Breast epithelium (tissue), 4 donors: ENCODE measurements at regions not wholly inside any gene's neighbourhood (a gene's known extent, or its start where the extent isn't known, plus 50 kb on each side); places are given as distances from the start of the nearest gene placed in this dataset.

Experiments used
- DNase-seq, 2 donors: peaks; one replicate each; pipeline ENCODE4 v3.0.0-alpha.2; 2019; ENCODE audit warnings: low spot score in 2 of 2
- H3K27ac ChIP-seq, 2 donors: fragments of 200-600 bp; sonication (generic) in 1 of 2; one replicate each; pipeline ENCODE4 v1.5.1; 2016 to 2019; ENCODE audit warnings: mild to moderate bottlenecking in 1 of 2
- H3K27me3 ChIP-seq, 2 donors: fragments of 200-600 bp; sonication (generic) in 1 of 2; one replicate each; pipeline versions ENCODE4 v1.5.1 to v1.6.0; 2017 to 2019; ENCODE audit warnings: control low read depth in 1 of 2, mild to moderate bottlenecking in 1 of 2
- H3K36me3 ChIP-seq: fragments of 200-600 bp; one replicate; pipeline ENCODE4 v1.5.1; 2019
- H3K4me1 ChIP-seq, 2 donors: fragments of 200-600 bp; sonication (generic); one replicate each; pipeline ENCODE4 v1.5.1; 2016 to 2019; ENCODE audit warnings: control low read depth in 1 of 2
- H3K4me3 ChIP-seq, 3 donors: fragments of 200-600 bp; sonication (generic); 1 replicate in 2 of 3; 2 replicates in 1 of 3; pipeline ENCODE4 v1.5.1; 2016 to 2019; ENCODE audit warnings: mild to moderate bottlenecking in 3 of 3, moderate library complexity in 2 of 3
- H3K9me3 ChIP-seq, 2 donors: fragments of 200-600 bp; sonication (generic) in 1 of 2; one replicate each; pipeline ENCODE4 v1.5.1; 2016 to 2019; ENCODE audit warnings: control low read depth in 1 of 2
- CTCF ChIP-seq, 3 donors: fragments of 450-650 bp; IDR thresholded peaks; one replicate each; pipeline ENCODE4 v1.5.1; 2016 to 2017; ENCODE audit warnings: antibody characterized with exemption in 3 of 3, mild to moderate bottlenecking in 3 of 3, moderate library complexity in 3 of 3
- POLR2A ChIP-seq: fragments of 450-650 bp; IDR thresholded peaks from one replicate; pipeline ENCODE4 v1.6.1; 2016; ENCODE audit warnings: antibody characterized with exemption, mild to moderate bottlenecking, moderate library complexity
- POLR2AphosphoS5 ChIP-seq, 3 donors: sonication (generic); formaldehyde crosslinking; IDR thresholded peaks; one replicate each; pipeline ENCODE4 v1.6.1; 2017; ENCODE audit warnings: antibody characterized with exemption in 3 of 3
- intact Hi-C: fragments of 100-400 bp; cut with DNase I; formaldehyde crosslinking; loops from one replicate; pipeline ENCODE4 v1.15.1; 2023; ENCODE audit warnings: low total_unique reads

- Histone ChIP-seq H3K36me3 (no peaks in the 10 kb centered on the region), H3K9me3 (no peaks in the 10 kb centered on the region), H3K4me3 (no peak overlapping the region), H3K27ac (no peak overlapping the region), H3K4me1 (no peaks in the 10 kb centered on the region), H3K27me3 (no peaks in the 10 kb centered on the region)
- TF ChIP-seq CTCF (IDR thresholded peaks at IDR 0.05) (no peak), POLR2AphosphoS5 (IDR thresholded peaks at IDR 0.05) (no peak), POLR2A (no peak)
- intact Hi-C loops = no loop called here
- no peak for DNase-seq
These were observed 668.3 kb upstream of the NR3C2 start for GRCh38 chr4:149110481-149110880.

DNA sequence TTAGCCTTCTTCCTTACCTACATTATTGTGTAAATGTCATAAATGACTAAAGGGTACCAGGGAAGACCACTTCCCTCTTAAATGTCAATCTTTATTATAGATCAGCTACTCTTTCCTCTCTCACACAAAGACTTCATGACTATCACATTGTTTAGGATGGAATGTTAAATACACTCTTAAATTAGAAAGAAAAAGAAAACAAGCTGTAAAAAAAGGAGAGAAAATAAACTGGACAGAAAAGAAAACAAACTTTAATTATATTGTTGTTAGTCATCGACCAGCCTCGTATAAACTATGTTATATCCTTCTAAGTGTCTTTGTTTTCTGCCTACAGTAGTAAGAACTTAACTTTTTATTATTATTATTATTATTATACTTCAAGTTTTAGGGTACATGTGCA is 666.4 kb upstream of the NR3C2 start:
- TF ChIP-seq CTCF (IDR thresholded peaks at IDR 0.05) (no peak), POLR2A (no peak), POLR2AphosphoS5 (IDR thresholded peaks at IDR 0.05) (no peak)
- Histone ChIP-seq H3K27me3 (no peaks in the 10 kb centered on the region), H3K27ac (no peak overlapping the region), H3K9me3 (no peaks in the 10 kb centered on the region), H3K36me3 (no peaks in the 10 kb centered on the region), H3K4me1 (no peaks in the 10 kb centered on the region), H3K4me3 (no peak overlapping the region)
- intact Hi-C loops = no loop called here
- no peak for DNase-seq

DNA sequence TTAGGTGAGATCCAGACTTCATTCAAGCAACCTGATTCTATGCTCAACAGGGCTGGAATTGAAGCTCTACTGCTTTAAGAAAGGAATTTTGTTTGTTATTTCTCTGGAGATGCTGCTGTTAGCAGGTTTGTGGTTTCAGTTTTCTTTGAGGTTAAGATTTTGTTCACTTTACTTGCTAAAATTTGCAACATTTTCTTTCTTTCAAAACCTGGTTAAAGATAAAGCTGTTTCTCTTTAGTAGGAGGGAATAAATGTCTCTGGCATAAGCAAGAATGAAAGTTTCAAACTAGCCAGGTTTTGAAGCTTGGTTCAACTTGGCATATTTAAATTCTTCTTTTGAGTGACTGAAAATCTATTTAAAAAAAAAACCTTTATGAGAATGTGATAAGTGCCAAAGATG is 660.6 kb upstream of the NR3C2 start:
- H3K36me3 ChIP-seq = no peaks in the 10 kb centered on the region
- H3K27me3 ChIP-seq = no peaks in the 10 kb centered on the region
- H3K27ac ChIP-seq = no peak overlapping the region
- H3K9me3 ChIP-seq = peaks cover 0 to 8% of the 10 kb centered on the region in 2 donors
- intact Hi-C loops = no loop called here
- no peak overlapping the region for H3K4me3 ChIP-seq
- no peaks in the 10 kb centered on the region for H3K4me1 ChIP-seq
- DNase-seq = no peak
- no peak for TF ChIP-seq CTCF (IDR thresholded peaks at IDR 0.05)
- TF ChIP-seq POLR2AphosphoS5 (IDR thresholded peaks at IDR 0.05) = no peak
- no peak for TF ChIP-seq POLR2A

DNA sequence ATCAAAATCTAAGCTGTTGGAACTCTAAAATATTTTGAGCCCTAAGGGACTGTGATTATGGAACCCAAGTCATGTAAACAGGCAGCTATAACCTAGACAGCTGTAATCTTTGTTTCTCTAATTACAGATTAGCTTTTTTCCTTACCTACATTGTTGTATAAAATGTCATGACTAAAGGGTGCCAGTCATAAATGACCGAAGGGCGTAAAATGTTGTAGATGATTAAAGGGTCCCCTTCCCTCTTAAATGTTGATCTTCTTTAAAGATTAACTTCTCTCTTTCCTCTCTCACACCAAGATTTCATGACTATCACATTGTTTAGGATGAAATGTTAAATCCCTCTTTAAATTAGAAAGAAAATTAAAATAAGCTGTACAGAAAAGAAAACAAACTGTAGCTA is 659.4 kb upstream of the NR3C2 start:
- no peaks in the 10 kb centered on the region for H3K4me1 ChIP-seq
- TF ChIP-seq CTCF (IDR thresholded peaks at IDR 0.05) (no peak), POLR2A (no peak), POLR2AphosphoS5 (IDR thresholded peaks at IDR 0.05) (no peak)
- no peak overlapping the region for H3K4me3 ChIP-seq
- peaks cover 0 to 14% of the 10 kb centered on the region in 2 donors for H3K9me3 ChIP-seq
- no peaks in the 10 kb centered on the region for H3K36me3 ChIP-seq
- DNase-seq = no peak
- intact Hi-C loops = no loop called here
- H3K27ac ChIP-seq = no peak overlapping the region
- no peaks in the 10 kb centered on the region for H3K27me3 ChIP-seq

GRCh38 chr4:149095811-149096210 is 653.6 kb upstream of the NR3C2 start:
- DNase-seq = no peak
- Histone ChIP-seq H3K9me3 (peaks cover 0 to 18% of the 10 kb centered on the region in 2 donors), H3K4me3 (no peak overlapping the region), H3K27me3 (no peaks in the 10 kb centered on the region), H3K36me3 (no peaks in the 10 kb centered on the region), H3K4me1 (no peaks in the 10 kb centered on the region), H3K27ac (no peak overlapping the region)
- TF ChIP-seq CTCF (IDR thresholded peaks at IDR 0.05) = no peak
- TF ChIP-seq POLR2AphosphoS5 (IDR thresholded peaks at IDR 0.05) = no peak
- no peak for TF ChIP-seq POLR2A
- intact Hi-C loops = no loop called here
